ENCODE measurements at regions not wholly inside any gene's neighbourhood (a gene's known extent, or its start where the extent isn't known, plus 50 kb on each side); places are given as distances from the start of the nearest gene placed in this dataset.

DNA sequence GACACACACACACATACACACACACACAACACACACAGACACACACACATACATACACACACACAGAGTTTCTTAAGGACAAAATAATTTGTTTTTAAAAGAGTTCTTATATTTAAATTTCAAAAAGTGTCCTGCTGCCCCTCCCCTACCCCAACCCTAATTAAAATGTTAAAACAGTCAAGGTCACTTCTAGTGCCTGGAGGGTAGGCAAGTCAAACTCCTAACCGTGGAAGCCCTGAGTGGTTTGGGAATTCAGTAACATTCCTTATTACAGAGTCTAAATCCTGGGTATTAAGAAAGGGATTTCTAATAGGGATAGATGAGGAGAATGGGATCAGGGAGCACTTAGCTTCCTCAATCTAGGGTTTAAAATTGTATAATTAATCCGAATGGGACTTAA lies 403.6 kb upstream of the NFIA start:
- H3K9me3 ChIP-seq (ENCODE audit: low read depth, low read length): no peaks in the 10 kb centered on the region
- no peaks in the 10 kb centered on the region for H3K36me3 ChIP-seq (ENCODE audit: insufficient read depth, low read length)
- H3K9ac ChIP-seq (ENCODE audit: insufficient read length): no peak overlapping the region
- no peak overlapping the region for H3K27ac ChIP-seq
- H3K4me3 ChIP-seq: no peak overlapping the region
- DNase-seq (ENCODE audit: low read depth, low spot score): no peak
- no peak for TF ChIP-seq POLR2AphosphoS5 (IDR thresholded peaks at IDR 0.05; ENCODE audit: borderline replicate concordance, low read depth, low read length)
- TF ChIP-seq EZH2 (IDR thresholded peaks at IDR 0.05): no peak
- no peak for TF ChIP-seq FOXP2 (optimal IDR thresholded peaks at IDR 0.05; ENCODE audit: control extremely low read depth, extremely low read length, insufficient read depth)

GRCh38 chr1:60678391-60678790 lies 404.0 kb upstream of the NFIA start:
- TF ChIP-seq POLR2AphosphoS5 (IDR thresholded peaks at IDR 0.05; ENCODE audit: borderline replicate concordance, low read depth, low read length) (no peak), FOXP2 (optimal IDR thresholded peaks at IDR 0.05; ENCODE audit: control extremely low read depth, extremely low read length, insufficient read depth) (no peak), EZH2 (IDR thresholded peaks at IDR 0.05) (no peak)
- Histone ChIP-seq H3K27ac (no peak overlapping the region), H3K4me3 (no peak overlapping the region), H3K36me3 (ENCODE audit: insufficient read depth, low read length) (no peaks in the 10 kb centered on the region), H3K9ac (ENCODE audit: insufficient read length) (no peak overlapping the region), H3K9me3 (ENCODE audit: low read depth, low read length) (no peaks in the 10 kb centered on the region)
- DNase-seq (ENCODE audit: low read depth, low spot score): no peak

GRCh38 chr1:60672449-60672848 lies 409.9 kb upstream of the NFIA start:
- TF ChIP-seq EZH2 (IDR thresholded peaks at IDR 0.05) (no peak), FOXP2 (optimal IDR thresholded peaks at IDR 0.05; ENCODE audit: control extremely low read depth, extremely low read length, insufficient read depth) (no peak), POLR2AphosphoS5 (IDR thresholded peaks at IDR 0.05; ENCODE audit: borderline replicate concordance, low read depth, low read length) (no peak)
- no peak overlapping the region for H3K27ac ChIP-seq
- H3K36me3 ChIP-seq (ENCODE audit: insufficient read depth, low read length): no peaks in the 10 kb centered on the region
- H3K4me3 ChIP-seq: no peak overlapping the region
- no peak overlapping the region for H3K9ac ChIP-seq (ENCODE audit: insufficient read length)
- no peaks in the 10 kb centered on the region for H3K9me3 ChIP-seq (ENCODE audit: low read depth, low read length)
- DNase-seq (ENCODE audit: low read depth, low spot score): no peak

- TF ChIP-seq EZH2 (IDR thresholded peaks at IDR 0.05): no peak
- TF ChIP-seq POLR2AphosphoS5 (IDR thresholded peaks at IDR 0.05; ENCODE audit: borderline replicate concordance, low read depth, low read length): no peak
- TF ChIP-seq FOXP2 (optimal IDR thresholded peaks at IDR 0.05; ENCODE audit: control extremely low read depth, extremely low read length, insufficient read depth): no peak
- H3K4me3 ChIP-seq: no peak overlapping the region
- no peak for DNase-seq (ENCODE audit: low read depth, low spot score)
- no peak overlapping the region for H3K9ac ChIP-seq (ENCODE audit: insufficient read length)
- no peak overlapping the region for H3K27ac ChIP-seq
- H3K36me3 ChIP-seq (ENCODE audit: insufficient read depth, low read length): no peaks in the 10 kb centered on the region
- H3K9me3 ChIP-seq (ENCODE audit: low read depth, low read length): no peaks in the 10 kb centered on the region
Measured at GRCh38 chr1:60670302-60670701, 412.1 kb upstream of the NFIA start.

GRCh38 chr1:60668585-60668984 lies 413.8 kb upstream of the NFIA start:
- H3K27ac ChIP-seq: no peak overlapping the region
- no peak overlapping the region for H3K4me3 ChIP-seq
- TF ChIP-seq POLR2AphosphoS5 (IDR thresholded peaks at IDR 0.05; ENCODE audit: borderline replicate concordance, low read depth, low read length) (no peak), EZH2 (IDR thresholded peaks at IDR 0.05) (no peak), FOXP2 (optimal IDR thresholded peaks at IDR 0.05; ENCODE audit: control extremely low read depth, extremely low read length, insufficient read depth) (no peak)
- no peak overlapping the region for H3K9ac ChIP-seq (ENCODE audit: insufficient read length)
- no peaks in the 10 kb centered on the region for H3K9me3 ChIP-seq (ENCODE audit: low read depth, low read length)
- no peaks in the 10 kb centered on the region for H3K36me3 ChIP-seq (ENCODE audit: insufficient read depth, low read length)
- no peak for DNase-seq (ENCODE audit: low read depth, low spot score)

DNA sequence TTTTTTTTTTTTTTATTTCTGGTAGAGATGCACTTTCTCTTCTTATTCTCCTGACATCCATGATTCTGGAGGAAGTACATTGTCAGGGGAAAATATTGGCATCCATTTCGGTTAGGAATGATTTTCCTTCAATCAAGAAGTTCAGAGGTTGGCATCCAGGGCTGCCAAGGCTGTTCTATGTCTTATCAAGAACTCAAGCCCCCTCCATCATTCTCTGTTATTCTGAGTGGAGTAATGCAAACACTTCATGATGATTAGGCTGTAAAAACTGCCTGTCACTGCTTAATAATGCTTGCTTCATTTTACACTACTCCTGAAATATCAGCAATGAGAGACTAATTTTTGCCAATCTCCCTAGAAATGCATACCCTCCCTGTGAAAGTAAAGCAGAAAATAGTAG lies 417.1 kb upstream of the NFIA start:
- Histone ChIP-seq H3K36me3 (ENCODE audit: insufficient read depth, low read length) (no peaks in the 10 kb centered on the region), H3K4me3 (no peak overlapping the region), H3K27ac (no peak overlapping the region), H3K9me3 (ENCODE audit: low read depth, low read length) (no peaks in the 10 kb centered on the region), H3K9ac (ENCODE audit: insufficient read length) (no peak overlapping the region)
- no peak for TF ChIP-seq POLR2AphosphoS5 (IDR thresholded peaks at IDR 0.05; ENCODE audit: borderline replicate concordance, low read depth, low read length)
- no peak for TF ChIP-seq EZH2 (IDR thresholded peaks at IDR 0.05)
- TF ChIP-seq FOXP2 (optimal IDR thresholded peaks at IDR 0.05; ENCODE audit: control extremely low read depth, extremely low read length, insufficient read depth): no peak
- DNase-seq (ENCODE audit: low read depth, low spot score): no peak

- TF ChIP-seq POLR2AphosphoS5 (IDR thresholded peaks at IDR 0.05; ENCODE audit: borderline replicate concordance, low read depth, low read length) (no peak), EZH2 (IDR thresholded peaks at IDR 0.05) (no peak), FOXP2 (optimal IDR thresholded peaks at IDR 0.05; ENCODE audit: control extremely low read depth, extremely low read length, insufficient read depth) (no peak)
- no peak overlapping the region for H3K9ac ChIP-seq (ENCODE audit: insufficient read length)
- H3K36me3 ChIP-seq (ENCODE audit: insufficient read depth, low read length): no peaks in the 10 kb centered on the region
- H3K27ac ChIP-seq: no peak overlapping the region
- no peak overlapping the region for H3K4me3 ChIP-seq
- DNase-seq (ENCODE audit: low read depth, low spot score): no peak
- H3K9me3 ChIP-seq (ENCODE audit: low read depth, low read length): no peaks in the 10 kb centered on the region
Measured at GRCh38 chr1:60664086-60664625, 418.2 kb upstream of the NFIA start.

DNA sequence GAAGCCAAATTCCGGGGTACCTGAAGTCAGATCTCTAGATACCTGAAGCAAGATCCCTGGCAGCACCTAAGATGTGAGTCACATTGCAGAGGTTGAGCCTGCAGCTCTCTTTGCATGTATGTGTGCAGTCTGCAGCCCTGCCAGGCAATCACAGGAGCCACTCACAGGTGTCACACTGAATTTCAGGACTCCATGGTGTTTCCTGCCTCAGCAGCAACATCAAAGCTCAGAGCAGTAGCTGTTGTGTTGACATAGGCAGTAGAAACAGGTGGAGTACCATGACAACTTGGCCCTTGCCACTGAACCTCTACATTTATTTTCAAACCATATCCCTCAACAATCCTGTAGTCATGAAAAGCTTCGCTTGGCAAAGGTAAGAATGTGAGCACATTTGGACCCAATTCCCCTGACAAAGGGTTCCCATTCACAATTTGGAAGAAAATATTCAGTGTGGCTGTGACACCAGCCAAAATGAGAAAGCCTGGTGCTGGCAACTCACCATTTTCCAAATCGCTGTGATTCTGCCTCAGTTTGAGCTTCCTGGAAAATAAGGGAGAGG lies 419.8 kb upstream of the NFIA start:
- no peak for TF ChIP-seq FOXP2 (optimal IDR thresholded peaks at IDR 0.05; ENCODE audit: control extremely low read depth, extremely low read length, insufficient read depth)
- TF ChIP-seq POLR2AphosphoS5 (IDR thresholded peaks at IDR 0.05; ENCODE audit: borderline replicate concordance, low read depth, low read length): no peak
- TF ChIP-seq EZH2 (IDR thresholded peaks at IDR 0.05): no peak
- Histone ChIP-seq H3K4me3 (no peak overlapping the region), H3K27ac (no peak overlapping the region), H3K9ac (ENCODE audit: insufficient read length) (no peak overlapping the region), H3K36me3 (ENCODE audit: insufficient read depth, low read length) (no peaks in the 10 kb centered on the region), H3K9me3 (ENCODE audit: low read depth, low read length) (no peaks in the 10 kb centered on the region)
- DNase-seq (ENCODE audit: low read depth, low spot score): no peak

DNA sequence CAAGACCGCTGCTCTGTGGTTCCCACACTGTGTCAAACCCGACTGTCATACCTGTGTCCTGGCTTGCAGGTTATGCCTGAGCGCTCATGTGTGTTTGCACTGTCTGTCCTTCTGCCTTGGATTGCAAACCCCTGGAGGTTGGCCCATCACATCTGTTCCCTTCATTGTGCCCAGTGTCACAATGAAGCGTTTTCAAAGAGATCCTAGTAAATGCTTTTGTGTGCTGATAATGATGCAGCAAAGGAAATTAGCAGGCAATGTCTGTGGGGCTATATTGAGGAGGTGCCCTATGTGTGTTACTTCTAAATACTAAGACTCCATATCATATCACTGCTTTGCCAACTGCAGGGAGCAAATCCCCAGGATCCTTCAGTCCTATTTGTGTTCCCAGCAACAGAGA lies 424.4 kb upstream of the NFIA start:
- Histone ChIP-seq H3K4me3 (no peak overlapping the region), H3K9ac (ENCODE audit: insufficient read length) (no peak overlapping the region), H3K9me3 (ENCODE audit: low read depth, low read length) (no peaks in the 10 kb centered on the region), H3K36me3 (ENCODE audit: insufficient read depth, low read length) (no peaks in the 10 kb centered on the region), H3K27ac (no peak overlapping the region)
- TF ChIP-seq FOXP2 (optimal IDR thresholded peaks at IDR 0.05; ENCODE audit: control extremely low read depth, extremely low read length, insufficient read depth) (no peak), POLR2AphosphoS5 (IDR thresholded peaks at IDR 0.05; ENCODE audit: borderline replicate concordance, low read depth, low read length) (no peak), EZH2 (IDR thresholded peaks at IDR 0.05) (no peak)
- no peak for DNase-seq (ENCODE audit: low read depth, low spot score)

Measured in SK-N-MC (cell line).